HepG2 (cell line): ENCODE measurements at regions not wholly inside any gene's neighbourhood (a gene's known extent, or its start where the extent isn't known, plus 50 kb on each side); places are given as distances from the start of the nearest gene placed in this dataset.

Experiments used
- ATAC-seq: fragments of 200-7000 bp; cut with Tn5 transposase; 3 replicates; pipeline ENCODE4 v1.9.1; 2020; ENCODE audit warnings: mild to moderate bottlenecking, moderate library complexity
- BruUV-seq: library from RNA; stranded (reverse); fragments of 400-500 nt; replicated peaks from 2 replicates; lab custom pipeline; 2021; lab: Mats Ljungman, UMichigan
- CTCF ChIA-PET: fragments of 300-600 bp; formaldehyde crosslinking; extraction: SDS; loops from one replicate; lab custom pipeline; 2021; ENCODE audit warnings: low total read pairs, inconsistent platforms, low intra/inter-chr PET ratio; lab: Yijun Ruan, JAX
- POLR2A ChIA-PET: fragments of 350-600 bp; sonication (Branson Sonifier 250); formaldehyde crosslinking; loops from one replicate; lab custom pipeline; 2020; ENCODE audit warnings: antibody characterized with exemption, inconsistent platforms; lab: Yijun Ruan, JAX
- DNase-seq: peaks from one replicate; pipeline ENCODE4 v3.0.0-alpha.2; 2015; ENCODE audit warnings: low spot score
- FAIRE-seq: peaks from 3 replicates; lab custom pipeline; 2011; peaks lifted over from hg19 to GRCh38; lab: Jason Lieb, UNC
- H2AFZ ChIP-seq: one replicate; pipeline ENCODE4 v1.6.1; 2011; ENCODE audit warnings: low read length, inconsistent platforms
- H3K27ac ChIP-seq: fragments of 300-600 bp; 3 replicates; pipeline ENCODE4 v1.8.0; 2011; ENCODE audit warnings: mixed run types, mild to moderate bottlenecking, mixed read lengths, low read length, inconsistent platforms; ENCODE audit not compliant: insufficient read depth; ENCODE audit errors: extremely low read length
- H3K27me3 ChIP-seq, 2 experiments: fragments of 200-600 bp in 1 of 2; 2 replicates in 1 of 2; 3 replicates in 1 of 2; pipeline versions ENCODE4 v1.6.0 to v1.8.0; 2011; ENCODE audit warnings: low read length in 2 of 2, mild to moderate bottlenecking in 2 of 2, moderate library complexity in 2 of 2, inconsistent platforms in 1 of 2; ENCODE audit not compliant: insufficient read depth in 2 of 2, control insufficient read depth in 1 of 2
- H3K36me3 ChIP-seq, 2 experiments: fragments of 200-600 bp in 1 of 2; replicated peaks in 1 of 2; 2 replicates in 1 of 2; 3 replicates in 1 of 2; pipeline versions ENCODE4 v1.5.1 to v1.8.0; 2011; ENCODE audit warnings: low read length in 2 of 2, inconsistent platforms in 1 of 2; ENCODE audit not compliant: insufficient read depth in 2 of 2, control insufficient read depth in 1 of 2
- H3K4me1 ChIP-seq: 2 replicates; pipeline ENCODE4 v1.5.1; 2012; ENCODE audit warnings: low read length, inconsistent platforms; ENCODE audit not compliant: insufficient read depth
- H3K4me2 ChIP-seq: 2 replicates; pipeline ENCODE4 v1.6.0; 2011; ENCODE audit warnings: low read depth, low read length, inconsistent platforms
- H3K4me3 ChIP-seq, 3 experiments: fragments of 200-600 bp in 1 of 3; sonication (generic), shearing (Covaris generic) in 1 of 3; replicated peaks in 1 of 3; 2 replicates each; pipeline ENCODE4 v1.5.1; 2011 to 2016; ENCODE audit warnings: low read length in 3 of 3, inconsistent platforms in 2 of 3, low read depth in 2 of 3, mild to moderate bottlenecking in 2 of 3, control low read depth in 1 of 3, mixed read lengths in 1 of 3; ENCODE audit not compliant: insufficient read depth in 1 of 3
- H3K79me2 ChIP-seq: one replicate; pipeline ENCODE4 v1.6.1; 2011; ENCODE audit warnings: low read length, inconsistent platforms; ENCODE audit not compliant: insufficient read depth
- H3K9ac ChIP-seq: 2 replicates; pipeline ENCODE4 v1.6.0; 2011; ENCODE audit warnings: mild to moderate bottlenecking, low read depth, low read length, inconsistent platforms; ENCODE audit not compliant: insufficient read depth
- H3K9me3 ChIP-seq: 2 replicates; pipeline ENCODE4 v1.5.1; 2012; ENCODE audit warnings: mild to moderate bottlenecking, low read length
- H4K20me1 ChIP-seq: 2 replicates; pipeline ENCODE4 v1.6.0; 2011; ENCODE audit warnings: inconsistent platforms, mild to moderate bottlenecking, low read length, moderate library complexity; ENCODE audit not compliant: insufficient read depth
- FOXO1 ChIP-seq: sonication (generic); formaldehyde crosslinking; IDR thresholded peaks from 2 replicates; pipeline ENCODE4 v1.4.0; 2020; ENCODE audit warnings: missing genetic modification reagents
- GATAD2A ChIP-seq: IDR thresholded peaks from 2 replicates; pipeline ENCODE4 v1.6.1; 2016
- HHEX ChIP-seq: IDR thresholded peaks from 2 replicates; pipeline ENCODE4 v1.6.1; 2016; ENCODE audit warnings: control low read depth
- SAFB2 ChIP-seq: sonication (generic); formaldehyde crosslinking; IDR thresholded peaks from 2 replicates; pipeline ENCODE4 v1.5.1; 2020; ENCODE audit warnings: missing genetic modification reagents, low read depth, mild to moderate bottlenecking, borderline replicate concordance
- SIX4 ChIP-seq: sonication (generic); formaldehyde crosslinking; IDR thresholded peaks from 2 replicates; pipeline ENCODE4 v1.4.0; 2020; ENCODE audit warnings: missing genetic modification reagents
- ZNF292 ChIP-seq: sonication (generic); formaldehyde crosslinking; IDR thresholded peaks from 2 replicates; pipeline ENCODE4 v1.8.1; 2022; ENCODE audit warnings: mild to moderate bottlenecking, low read depth, missing genetic modification reagents, borderline replicate concordance
- ZNF761 ChIP-seq: sonication (generic); formaldehyde crosslinking; conservative IDR thresholded peaks from 2 replicates; pipeline ENCODE4 v1.4.0; 2020; ENCODE audit warnings: mild to moderate bottlenecking, missing genetic modification reagents
- WGBS: methylation state at CpG from one replicate; pipeline ENCODE4 v1.1.6; 2017; ENCODE audit warnings: low lambda C conversion rate; 5-methylcytosine and 5-hydroxymethylcytosine counted together
- in situ Hi-C: cut with HindIII; loops from 2 replicates; pipeline ENCODE4 v1.10.0; 2017; ENCODE audit warnings: low pct_unique_long_range_greater_than_20kb; ENCODE audit not compliant: extremely low pct_ligation_motif_present
- intact Hi-C: fragments of 100-400 bp; cut with micrococcal nuclease; formaldehyde crosslinking; loops from one replicate; pipeline ENCODE4 v1.10.0; 2022; ENCODE audit not compliant: unreplicated experiment
- TF ChIP-seq, protein P1 (sequence below): sonication (generic); formaldehyde crosslinking; IDR thresholded peaks from 2 replicates; pipeline ENCODE4 v1.4.0; 2020; ENCODE audit warnings: missing genetic modification reagents
- TF ChIP-seq, protein P2 (sequence below): sonication (generic); formaldehyde crosslinking; IDR thresholded peaks from 2 replicates; pipeline ENCODE4 v1.5.0; 2020; ENCODE audit warnings: mild to moderate bottlenecking, missing genetic modification reagents, borderline replicate concordance
- TF ChIP-seq, protein P3 (sequence below): sonication (generic); formaldehyde crosslinking; IDR thresholded peaks from 2 replicates; pipeline ENCODE4 v1.5.1; 2020; ENCODE audit warnings: mild to moderate bottlenecking, missing genetic modification reagents, moderate library complexity
- TF ChIP-seq, protein P4 (sequence below): sonication (generic); formaldehyde crosslinking; IDR thresholded peaks from 2 replicates; pipeline ENCODE4 v1.8.0; 2022; ENCODE audit warnings: missing genetic modification reagents, mild to moderate bottlenecking, moderate library complexity, borderline replicate concordance

DNA sequence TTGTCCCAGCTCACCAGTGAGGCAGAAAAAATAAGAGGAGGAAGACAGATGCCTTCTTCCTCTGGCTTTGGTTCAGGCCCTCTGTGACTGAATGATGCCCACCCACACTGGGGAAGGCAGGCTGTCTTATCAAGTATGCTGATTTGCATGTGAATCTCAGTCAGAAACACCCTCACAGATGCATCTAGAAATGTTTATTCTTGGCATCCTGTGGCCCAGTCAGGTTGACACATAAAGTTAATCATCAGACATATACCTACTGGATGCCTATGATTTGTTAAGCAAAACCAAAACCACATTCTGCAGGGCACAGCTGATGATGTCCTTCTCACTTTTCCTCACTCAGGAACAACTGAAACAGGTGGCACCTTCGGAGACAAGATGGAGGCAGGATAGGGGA lies 243.4 kb upstream of the KCNN2 start:
- in situ Hi-C loops = no loop called here
- TF ChIP-seq GATAD2A (no peak), SIX4 (CRISPR knock-in tag) (no peak), ZNF761 (CRISPR knock-in tag) (no peak), ZNF292 (CRISPR knock-in tag) (no peak), HHEX (CRISPR knock-in tag) (no peak), SAFB2 (no peak), FOXO1 (no peak)
- TF ChIP-seq, protein P1, sequence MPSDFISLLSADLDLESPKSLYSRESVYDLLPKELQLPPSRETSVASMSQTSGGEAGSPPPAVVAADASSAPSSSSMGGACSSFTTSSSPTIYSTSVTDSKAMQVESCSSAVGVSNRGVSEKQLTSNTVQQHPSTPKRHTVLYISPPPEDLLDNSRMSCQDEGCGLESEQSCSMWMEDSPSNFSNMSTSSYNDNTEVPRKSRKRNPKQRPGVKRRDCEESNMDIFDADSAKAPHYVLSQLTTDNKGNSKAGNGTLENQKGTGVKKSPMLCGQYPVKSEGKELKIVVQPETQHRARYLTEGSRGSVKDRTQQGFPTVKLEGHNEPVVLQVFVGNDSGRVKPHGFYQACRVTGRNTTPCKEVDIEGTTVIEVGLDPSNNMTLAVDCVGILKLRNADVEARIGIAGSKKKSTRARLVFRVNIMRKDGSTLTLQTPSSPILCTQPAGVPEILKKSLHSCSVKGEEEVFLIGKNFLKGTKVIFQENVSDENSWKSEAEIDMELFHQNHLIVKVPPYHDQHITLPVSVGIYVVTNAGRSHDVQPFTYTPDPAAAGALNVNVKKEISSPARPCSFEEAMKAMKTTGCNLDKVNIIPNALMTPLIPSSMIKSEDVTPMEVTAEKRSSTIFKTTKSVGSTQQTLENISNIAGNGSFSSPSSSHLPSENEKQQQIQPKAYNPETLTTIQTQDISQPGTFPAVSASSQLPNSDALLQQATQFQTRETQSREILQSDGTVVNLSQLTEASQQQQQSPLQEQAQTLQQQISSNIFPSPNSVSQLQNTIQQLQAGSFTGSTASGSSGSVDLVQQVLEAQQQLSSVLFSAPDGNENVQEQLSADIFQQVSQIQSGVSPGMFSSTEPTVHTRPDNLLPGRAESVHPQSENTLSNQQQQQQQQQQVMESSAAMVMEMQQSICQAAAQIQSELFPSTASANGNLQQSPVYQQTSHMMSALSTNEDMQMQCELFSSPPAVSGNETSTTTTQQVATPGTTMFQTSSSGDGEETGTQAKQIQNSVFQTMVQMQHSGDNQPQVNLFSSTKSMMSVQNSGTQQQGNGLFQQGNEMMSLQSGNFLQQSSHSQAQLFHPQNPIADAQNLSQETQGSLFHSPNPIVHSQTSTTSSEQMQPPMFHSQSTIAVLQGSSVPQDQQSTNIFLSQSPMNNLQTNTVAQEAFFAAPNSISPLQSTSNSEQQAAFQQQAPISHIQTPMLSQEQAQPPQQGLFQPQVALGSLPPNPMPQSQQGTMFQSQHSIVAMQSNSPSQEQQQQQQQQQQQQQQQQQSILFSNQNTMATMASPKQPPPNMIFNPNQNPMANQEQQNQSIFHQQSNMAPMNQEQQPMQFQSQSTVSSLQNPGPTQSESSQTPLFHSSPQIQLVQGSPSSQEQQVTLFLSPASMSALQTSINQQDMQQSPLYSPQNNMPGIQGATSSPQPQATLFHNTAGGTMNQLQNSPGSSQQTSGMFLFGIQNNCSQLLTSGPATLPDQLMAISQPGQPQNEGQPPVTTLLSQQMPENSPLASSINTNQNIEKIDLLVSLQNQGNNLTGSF (CRISPR knock-in tag) = no peak
- TF ChIP-seq, protein P2, sequence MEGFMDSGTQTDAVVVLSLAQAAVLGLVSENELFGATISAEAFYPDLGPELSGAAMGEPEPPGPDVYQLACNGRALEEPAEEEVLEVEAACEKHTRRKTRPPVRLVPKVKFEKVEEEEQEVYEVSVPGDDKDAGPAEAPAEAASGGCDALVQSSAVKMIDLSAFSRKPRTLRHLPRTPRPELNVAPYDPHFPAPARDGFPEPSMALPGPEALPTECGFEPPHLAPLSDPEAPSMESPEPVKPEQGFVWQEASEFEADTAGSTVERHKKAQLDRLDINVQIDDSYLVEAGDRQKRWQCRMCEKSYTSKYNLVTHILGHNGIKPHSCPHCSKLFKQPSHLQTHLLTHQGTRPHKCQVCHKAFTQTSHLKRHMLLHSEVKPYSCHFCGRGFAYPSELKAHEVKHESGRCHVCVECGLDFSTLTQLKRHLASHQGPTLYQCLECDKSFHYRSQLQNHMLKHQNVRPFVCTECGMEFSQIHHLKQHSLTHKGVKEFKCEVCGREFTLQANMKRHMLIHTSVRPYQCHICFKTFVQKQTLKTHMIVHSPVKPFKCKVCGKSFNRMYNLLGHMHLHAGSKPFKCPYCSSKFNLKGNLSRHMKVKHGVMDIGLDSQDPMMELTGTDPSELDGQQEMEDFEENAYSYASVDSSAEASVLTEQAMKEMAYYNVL (CRISPR knock-in tag) = no peak
- TF ChIP-seq, protein P3, sequence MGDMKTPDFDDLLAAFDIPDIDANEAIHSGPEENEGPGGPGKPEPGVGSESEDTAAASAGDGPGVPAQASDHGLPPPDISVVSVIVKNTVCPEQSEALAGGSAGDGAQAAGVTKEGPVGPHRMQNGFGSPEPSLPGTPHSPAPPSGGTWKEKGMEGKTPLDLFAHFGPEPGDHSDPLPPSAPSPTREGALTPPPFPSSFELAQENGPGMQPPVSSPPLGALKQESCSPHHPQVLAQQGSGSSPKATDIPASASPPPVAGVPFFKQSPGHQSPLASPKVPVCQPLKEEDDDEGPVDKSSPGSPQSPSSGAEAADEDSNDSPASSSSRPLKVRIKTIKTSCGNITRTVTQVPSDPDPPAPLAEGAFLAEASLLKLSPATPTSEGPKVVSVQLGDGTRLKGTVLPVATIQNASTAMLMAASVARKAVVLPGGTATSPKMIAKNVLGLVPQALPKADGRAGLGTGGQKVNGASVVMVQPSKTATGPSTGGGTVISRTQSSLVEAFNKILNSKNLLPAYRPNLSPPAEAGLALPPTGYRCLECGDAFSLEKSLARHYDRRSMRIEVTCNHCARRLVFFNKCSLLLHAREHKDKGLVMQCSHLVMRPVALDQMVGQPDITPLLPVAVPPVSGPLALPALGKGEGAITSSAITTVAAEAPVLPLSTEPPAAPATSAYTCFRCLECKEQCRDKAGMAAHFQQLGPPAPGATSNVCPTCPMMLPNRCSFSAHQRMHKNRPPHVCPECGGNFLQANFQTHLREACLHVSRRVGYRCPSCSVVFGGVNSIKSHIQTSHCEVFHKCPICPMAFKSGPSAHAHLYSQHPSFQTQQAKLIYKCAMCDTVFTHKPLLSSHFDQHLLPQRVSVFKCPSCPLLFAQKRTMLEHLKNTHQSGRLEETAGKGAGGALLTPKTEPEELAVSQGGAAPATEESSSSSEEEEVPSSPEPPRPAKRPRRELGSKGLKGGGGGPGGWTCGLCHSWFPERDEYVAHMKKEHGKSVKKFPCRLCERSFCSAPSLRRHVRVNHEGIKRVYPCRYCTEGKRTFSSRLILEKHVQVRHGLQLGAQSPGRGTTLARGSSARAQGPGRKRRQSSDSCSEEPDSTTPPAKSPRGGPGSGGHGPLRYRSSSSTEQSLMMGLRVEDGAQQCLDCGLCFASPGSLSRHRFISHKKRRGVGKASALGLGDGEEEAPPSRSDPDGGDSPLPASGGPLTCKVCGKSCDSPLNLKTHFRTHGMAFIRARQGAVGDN = no peak
- TF ChIP-seq, protein P4, sequence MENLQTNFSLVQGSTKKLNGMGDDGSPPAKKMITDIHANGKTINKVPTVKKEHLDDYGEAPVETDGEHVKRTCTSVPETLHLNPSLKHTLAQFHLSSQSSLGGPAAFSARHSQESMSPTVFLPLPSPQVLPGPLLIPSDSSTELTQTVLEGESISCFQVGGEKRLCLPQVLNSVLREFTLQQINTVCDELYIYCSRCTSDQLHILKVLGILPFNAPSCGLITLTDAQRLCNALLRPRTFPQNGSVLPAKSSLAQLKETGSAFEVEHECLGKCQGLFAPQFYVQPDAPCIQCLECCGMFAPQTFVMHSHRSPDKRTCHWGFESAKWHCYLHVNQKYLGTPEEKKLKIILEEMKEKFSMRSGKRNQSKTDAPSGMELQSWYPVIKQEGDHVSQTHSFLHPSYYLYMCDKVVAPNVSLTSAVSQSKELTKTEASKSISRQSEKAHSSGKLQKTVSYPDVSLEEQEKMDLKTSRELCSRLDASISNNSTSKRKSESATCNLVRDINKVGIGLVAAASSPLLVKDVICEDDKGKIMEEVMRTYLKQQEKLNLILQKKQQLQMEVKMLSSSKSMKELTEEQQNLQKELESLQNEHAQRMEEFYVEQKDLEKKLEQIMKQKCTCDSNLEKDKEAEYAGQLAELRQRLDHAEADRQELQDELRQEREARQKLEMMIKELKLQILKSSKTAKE (CRISPR knock-in tag) = no peak

More for the DNA sequence above, 243.4 kb upstream of the KCNN2 start:
- ChIA-PET POLR2A (no interaction called here), CTCF (no interaction called here)
- Histone ChIP-seq H3K79me2 (no peaks in the 10 kb centered on the region), H4K20me1 (no peaks in the 10 kb centered on the region), H3K36me3 (no peaks in the 10 kb centered on the region), H3K27ac (no peak overlapping the region), H3K4me1 (no peaks in the 10 kb centered on the region), H3K27me3 (no peaks in the 10 kb centered on the region), H3K4me3 (no peak overlapping the region), H3K4me2 (no peak overlapping the region), H3K9me3 (no peaks in the 10 kb centered on the region; the same call in 1 of the 2 replicates), H2AFZ (no peak overlapping the region), H3K9ac (no peak overlapping the region)
- intact Hi-C loops = no loop called here
- no peak for ATAC-seq
- no peak for DNase-seq
- 0% methylated on average over 1 of the region's 1 CpG for WGBS
- no peak for FAIRE-seq
- BruUV-seq = no TSS peak
